NOMO-1 treated with DMSO at 0.1 percent for 48 hours (cell line): ENCODE measurements at regions not wholly inside any gene's neighbourhood (a gene's known extent, or its start where the extent isn't known, plus 50 kb on each side); places are given as distances from the start of the nearest gene placed in this dataset.
"Not testable (repeated sequence)": the region's sequence is repeated elsewhere in the genome, so short reads cannot be mapped to it uniquely, and the experiment has no call there.

Experiments used
- DNase-seq: peaks from one replicate; lab custom pipeline; 2025; ENCODE audit not compliant: unreplicated experiment; lab: John Stamatoyannopoulos, UW

DNA sequence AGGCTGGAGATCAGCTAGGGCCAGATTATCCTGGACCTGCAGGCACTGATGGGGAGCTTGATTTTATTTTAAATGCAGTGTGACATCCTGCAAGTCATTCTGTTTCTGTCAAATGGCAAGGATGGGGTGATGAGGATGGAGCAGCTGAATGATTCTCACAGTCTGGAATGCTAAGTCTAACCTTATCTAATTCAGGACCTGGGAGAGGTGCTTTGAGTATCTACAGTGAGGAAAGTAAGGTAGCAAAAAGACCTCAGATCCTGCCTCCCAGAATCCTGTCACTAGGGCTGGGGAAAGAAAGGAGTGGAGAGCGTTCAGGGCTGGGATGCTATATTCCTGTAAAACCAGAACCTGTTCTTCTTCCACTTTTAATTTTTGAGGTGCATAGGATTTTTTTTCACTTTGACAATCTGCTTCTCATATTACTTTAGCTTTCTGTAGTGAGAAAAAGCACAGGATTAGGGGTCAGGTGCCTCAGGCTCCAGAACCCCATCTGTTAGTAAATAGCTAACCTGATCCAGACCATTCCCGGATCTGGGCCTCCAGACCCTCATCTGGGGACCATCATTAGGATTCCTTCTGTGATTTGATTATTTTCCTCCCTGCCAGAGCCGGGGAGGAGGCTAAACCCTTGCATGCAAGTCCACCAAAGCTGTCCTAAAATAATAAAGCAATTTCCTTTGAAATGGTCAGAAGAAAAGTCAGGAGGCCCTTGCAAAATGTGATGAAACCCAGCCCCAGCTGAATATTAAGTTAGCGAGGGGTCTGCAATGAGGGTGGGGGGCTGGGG, 54.7 kb downstream of the ASCL1 start:
- DNase-seq: no peak

DNA sequence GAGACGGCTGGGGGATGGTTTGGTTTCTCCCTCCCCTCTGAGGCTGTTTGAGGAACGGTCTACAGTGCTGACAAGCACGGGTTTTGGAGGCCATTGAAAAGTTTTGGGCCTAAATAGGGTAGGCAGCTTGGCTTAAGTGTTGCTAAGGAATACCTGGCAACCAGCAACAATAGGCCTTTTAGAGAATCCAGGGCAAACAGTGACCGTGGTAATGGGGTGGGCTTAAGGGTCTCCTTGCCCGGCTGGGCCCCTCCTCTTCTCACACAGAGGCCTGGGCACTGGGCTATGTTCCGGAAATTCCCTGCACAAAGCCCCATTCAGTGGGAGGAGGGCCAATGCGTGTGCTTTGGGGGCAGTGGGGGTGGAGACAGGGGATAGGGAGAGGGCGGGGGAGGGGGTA, 55.4 kb downstream of the ASCL1 start:
- no peak for DNase-seq

DNA sequence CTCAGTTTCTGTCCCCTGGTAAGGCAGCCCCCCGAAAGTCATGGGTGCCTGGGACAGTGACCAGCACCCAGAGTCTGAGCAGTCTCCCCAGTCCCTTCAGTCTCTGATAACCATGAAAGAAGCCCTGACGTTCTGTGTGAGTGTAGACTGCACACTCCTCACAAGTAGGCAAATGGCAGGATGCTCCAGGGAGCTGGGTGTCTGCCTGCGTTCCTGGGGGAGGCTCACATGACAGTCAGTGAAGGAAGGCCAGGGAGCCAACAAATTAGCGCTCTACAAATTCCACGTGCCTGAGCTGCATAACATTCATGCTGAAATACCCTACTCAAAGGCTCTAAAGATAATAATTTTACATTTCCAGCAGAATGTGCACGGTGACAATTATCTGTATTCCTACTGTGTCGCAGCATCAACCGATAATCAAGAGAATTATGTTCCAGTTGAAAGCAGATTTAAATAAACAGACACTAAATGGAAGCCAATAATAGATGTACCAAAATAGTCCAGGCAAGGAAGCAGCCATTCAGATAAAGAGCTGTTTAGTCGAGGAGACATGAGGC, 56.3 kb downstream of the ASCL1 start:
- DNase-seq: no peak

DNA sequence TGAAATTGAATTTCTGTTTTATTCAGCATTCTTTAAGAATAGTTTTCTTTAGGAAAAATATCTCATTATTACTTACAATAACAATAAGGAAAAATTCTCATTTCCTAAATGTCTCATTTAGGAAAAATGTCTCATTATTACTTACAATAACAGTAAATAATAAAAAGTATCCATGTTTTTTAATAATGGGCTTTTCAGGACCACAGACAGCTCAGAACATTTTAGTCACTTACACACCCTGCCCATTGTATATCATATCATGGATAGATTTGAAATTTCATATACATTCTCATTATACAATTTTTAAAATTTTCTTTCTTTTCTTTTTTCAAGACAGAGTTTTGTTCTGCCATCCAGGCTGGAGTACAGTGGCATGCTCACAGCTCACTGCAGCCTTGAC, 58.9 kb downstream of the ASCL1 start:
- no peak for DNase-seq

DNA sequence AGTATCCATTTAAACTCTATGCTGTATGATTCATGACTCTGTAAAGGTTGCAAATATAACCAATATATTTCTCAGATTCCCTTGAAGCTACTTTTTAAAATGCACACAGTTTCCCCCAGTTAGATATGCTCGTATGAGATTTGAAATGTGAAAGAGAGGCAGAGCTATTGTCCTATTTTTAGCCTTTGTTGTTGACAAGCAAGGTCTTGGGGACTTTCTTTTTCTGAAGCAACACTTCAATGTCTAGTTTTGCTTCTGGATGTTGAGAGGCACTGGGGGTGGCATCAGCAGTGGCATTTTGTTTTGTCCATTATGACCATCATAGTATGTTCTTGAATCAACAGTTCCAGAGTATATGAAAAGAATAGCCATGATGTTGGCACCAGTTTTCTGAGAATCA, 63.4 kb downstream of the ASCL1 start:
- DNase-seq: no peak

DNA sequence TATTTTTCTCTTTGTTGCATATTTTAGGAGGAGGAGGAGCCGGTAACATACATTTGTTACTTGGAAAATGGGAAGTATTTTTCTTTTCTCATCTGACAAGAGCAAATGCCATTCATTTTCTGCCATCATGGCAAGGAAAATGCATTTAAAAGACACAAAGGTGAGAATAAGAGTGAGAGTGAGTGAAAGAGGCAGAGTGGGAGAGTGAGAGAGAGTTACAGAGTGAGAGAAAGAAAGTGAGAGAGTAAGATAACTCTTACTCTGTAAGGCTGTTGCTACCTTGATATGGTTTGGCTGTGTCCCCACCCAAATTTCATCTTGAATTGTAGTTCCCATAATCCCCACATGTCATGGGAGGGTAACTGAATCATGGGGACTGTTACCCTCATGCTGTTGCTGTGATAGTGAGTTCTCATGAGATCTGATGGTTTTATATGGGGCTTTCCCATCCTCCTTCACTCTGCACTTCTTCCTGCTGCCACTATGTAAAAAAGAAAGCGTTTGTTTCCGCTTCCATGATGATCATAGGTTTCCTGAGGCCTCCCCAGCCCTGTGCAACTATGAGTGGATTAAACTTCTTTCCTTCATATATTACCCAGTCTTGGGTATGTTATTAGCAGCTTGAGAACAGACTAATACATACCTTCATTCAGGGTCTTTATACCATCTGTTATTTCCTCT, 64.2 kb downstream of the ASCL1 start:
- no peak for DNase-seq

DNA sequence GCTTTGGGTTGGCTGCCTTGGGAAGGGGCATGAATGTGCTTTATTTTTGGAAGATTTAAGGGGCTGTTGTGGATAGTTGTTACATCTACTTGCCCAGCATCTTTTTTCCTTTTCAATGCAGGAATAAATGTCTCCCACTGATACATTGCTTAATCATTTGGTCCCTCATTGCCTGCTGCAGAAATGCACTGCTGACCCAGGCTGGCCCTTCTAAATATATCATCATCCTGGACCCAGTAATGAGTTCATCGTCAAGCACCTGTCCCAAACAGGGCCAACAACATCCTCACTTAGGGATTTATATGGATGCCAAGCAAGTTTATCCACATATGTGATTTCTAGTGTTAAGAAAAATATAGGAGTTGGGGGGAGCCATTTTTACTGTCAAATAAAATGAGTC, 67.2 kb downstream of the ASCL1 start:
- no peak for DNase-seq

DNA sequence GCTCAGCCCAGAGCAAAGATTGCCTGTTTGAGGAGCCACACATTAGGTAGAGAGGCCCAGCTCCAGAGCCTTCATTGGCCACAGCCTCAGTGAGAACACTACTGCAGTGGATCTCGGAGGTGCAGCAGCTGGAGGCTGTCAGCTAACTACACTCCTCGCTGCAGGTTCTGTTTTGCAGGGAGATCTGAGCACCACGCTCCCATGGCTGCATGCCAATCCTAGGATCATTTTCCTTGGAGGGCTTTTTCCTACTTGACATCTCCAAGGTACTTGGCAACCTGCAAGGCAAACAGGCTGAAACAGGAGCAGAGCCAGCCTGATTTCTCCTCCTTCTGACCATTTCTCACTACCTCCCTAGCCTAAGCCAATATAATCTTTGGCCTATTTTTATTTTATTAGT, 69.2 kb downstream of the ASCL1 start:
- DNase-seq: not testable (repeated sequence)

DNA sequence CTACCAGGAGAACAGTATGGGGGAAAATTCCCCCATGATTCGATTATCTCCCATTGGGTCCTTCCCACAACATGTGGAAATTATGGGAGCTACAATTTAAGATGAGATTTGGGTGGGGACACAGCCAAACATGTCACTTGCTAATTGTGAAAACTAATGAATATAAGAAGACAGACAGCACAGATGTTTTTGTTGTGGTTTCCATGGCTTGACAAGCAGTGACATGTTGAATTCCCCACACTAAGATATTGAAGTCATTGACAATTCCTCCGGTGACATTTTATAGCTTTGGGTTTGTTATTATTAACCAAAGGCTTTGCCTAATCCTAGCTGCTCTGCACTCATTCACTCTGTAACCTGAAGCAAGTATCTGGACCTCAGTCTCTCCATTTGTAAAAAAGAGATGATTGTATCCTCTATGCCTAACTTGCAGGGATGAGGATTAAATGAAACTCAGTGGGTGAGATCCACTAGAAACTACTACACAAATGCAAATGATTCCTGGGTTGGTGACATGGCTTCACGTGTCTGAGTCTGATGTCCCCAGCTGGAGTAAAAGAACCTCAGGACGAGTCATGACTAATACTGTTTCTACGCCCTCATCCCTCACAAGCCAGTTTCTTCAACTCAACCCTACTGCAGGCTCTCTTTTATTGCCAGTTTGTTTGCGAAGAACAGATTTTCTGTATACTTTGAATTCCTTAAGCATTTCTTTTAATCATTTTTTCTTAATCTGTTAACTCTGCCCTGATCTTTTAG, 71.6 kb downstream of the ASCL1 start:
- no peak for DNase-seq

DNA sequence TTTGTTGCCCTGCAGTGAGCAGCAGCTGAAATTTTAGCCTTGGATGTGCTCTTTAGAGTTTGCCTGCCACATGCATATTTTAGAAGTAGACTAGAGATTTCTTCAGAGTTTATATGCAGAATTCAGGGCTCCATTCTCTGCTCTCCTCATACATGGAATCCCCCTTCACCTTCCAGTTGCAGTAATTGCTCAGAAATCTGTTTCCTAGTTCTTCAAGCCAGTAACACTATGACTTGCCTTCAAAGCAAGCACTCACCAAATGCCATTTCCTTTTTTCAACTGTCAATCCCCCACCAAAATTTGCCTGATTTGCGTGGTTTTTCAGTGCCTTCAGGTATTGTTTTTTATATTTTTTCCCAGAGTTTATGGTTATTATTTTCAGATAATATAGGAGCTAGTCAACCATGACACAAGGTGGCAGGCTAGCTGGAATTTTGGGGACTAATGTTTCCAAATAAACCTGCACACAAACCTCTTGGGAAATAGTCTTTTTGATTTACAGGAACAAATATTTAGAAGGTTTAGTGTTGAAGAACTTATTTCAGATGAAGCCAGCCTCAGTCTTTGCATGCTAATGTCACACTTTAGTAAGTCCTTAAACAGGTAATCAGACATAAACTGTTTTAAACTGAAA, 79.2 kb downstream of the ASCL1 start:
- DNase-seq: no peak

DNA sequence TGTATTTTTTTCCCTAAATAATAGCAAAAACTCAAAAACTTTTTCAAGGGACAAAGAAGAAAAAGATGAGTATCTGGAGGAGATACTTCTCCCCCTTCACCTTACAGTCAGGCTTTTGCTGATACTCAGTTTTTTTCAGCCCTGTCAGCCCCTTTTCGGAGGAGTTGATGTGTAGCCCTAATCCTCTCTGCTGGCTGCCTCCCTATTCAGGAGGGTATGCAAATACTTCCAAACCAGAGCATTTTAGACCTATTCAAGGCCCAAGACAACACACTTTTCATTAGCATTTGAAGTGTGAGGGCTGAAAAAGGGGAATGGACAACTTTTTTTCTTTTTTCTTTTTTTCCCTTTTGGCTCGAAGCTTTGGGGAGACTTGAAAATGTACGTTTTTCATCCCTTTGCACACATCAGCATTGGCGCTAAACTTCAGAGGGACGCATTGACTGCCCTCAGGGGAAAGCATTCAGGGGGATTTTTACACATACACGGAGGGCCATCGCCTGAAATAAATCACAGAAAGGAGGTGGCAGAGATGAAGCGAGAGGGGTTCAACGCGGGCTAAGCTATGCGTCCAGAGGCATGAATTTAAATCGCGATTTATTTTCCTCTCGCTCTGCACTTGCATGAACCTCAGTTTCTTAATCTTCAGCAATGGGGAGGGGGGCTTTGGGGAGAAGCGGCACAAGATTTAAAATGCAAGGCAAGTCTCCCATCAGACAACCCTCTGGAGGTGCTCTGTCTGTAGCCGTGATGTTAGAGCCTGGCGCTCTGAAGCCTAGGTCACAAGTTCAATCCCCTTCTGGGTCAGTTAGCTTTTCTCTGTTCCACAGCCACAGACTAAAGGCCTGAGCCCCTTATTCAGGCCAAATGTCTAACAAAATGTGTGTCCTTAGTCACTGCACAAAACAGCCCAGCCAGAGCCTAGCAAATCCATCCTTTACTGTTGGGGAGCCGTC, 86.3 kb downstream of the ASCL1 start:
- DNase-seq: no peak

DNA sequence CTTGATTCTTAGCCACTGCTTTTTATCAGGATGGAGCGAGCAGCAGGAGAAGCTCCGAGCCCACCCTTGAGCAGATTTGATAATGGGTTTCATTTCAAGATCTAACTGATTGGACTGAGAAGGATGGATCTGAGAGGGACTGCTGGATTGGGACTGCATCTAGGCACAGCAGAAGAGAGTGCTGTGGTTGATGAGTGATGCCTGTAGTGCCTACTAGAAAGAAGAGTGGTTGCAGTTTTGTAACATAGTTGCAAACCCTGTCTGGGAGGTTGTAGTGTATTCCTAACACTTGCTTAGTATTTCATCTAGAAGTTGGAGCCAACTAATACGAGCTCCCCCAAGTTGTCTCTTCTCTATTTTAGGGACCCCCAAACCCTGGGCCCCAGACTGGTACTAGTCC, 88.7 kb downstream of the ASCL1 start:
- DNase-seq: no peak

DNA sequence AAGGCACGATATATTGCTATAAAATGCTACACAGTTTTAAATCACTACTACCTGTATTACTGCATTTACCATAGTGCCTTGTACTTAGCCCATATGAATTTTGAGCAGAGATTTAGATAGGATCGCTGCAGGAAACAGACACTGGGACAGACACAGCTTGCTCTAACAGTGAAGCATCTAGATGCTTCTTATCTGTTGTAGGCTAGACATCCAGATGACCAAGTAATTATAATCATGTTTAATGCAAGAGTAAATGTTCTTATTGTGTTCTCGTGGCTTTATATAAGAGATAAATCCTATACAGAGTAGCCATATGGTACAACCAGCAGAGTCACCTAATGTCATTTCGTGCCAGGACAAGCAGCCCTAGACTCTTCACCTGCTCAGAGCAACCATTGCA, 92.8 kb downstream of the ASCL1 start:
- no peak for DNase-seq

DNA sequence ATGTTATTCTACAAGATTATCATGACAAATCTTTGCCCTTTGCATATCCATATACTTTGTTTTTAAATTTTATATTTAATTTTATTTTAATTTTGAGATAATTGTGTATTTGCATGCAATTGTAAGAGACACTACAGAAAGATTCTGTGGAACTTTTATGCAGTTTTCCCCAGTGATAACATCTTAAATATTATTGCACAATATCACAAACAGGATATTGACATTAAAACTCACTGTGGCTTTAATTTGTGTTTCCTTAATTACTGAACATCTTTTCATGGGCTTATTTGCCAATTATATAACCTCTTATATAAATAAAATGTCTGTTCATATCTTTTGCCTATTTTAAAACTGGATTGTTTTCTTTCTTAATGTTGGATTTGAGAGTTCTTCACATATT, 95.6 kb downstream of the ASCL1 start:
- DNase-seq: no peak

DNA sequence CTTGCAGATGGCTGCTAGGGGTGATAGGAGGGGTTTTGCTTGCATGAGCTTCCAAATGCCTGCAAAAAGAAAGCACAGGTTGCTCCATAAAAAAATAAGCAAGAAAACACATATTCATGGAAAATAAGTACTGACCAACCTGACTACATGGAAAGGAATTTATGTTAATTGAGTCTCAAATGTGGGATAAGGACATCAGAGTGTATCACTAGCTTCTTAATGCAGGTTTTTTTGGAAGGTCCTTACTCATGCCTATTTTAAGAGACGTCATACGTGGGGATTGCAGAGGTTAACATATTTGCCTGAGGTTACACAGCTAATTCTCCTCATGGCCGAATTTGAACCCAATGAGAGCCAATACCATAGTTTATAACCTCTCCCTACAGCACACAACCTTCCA, 116.2 kb downstream of the ASCL1 start:
- DNase-seq: no peak

DNA sequence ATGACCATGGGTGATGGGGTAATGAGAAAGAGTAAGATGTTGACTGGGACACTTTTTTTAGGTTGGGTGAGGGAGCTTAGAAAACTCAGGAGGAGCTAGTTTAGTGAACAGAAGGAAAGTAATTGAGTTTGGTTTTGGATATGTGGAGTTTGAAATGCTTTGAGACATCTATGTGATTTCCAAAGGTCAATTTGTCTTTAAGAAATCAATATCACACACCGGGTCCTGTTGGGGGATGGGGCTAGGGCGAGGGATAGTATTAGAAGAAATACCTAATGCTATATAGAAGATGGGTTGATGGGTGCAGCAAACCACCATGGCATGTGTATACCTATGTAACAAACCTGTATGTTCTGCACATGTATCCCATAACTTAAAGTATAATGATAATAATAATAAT, 118.4 kb downstream of the ASCL1 start:
- no peak for DNase-seq

DNA sequence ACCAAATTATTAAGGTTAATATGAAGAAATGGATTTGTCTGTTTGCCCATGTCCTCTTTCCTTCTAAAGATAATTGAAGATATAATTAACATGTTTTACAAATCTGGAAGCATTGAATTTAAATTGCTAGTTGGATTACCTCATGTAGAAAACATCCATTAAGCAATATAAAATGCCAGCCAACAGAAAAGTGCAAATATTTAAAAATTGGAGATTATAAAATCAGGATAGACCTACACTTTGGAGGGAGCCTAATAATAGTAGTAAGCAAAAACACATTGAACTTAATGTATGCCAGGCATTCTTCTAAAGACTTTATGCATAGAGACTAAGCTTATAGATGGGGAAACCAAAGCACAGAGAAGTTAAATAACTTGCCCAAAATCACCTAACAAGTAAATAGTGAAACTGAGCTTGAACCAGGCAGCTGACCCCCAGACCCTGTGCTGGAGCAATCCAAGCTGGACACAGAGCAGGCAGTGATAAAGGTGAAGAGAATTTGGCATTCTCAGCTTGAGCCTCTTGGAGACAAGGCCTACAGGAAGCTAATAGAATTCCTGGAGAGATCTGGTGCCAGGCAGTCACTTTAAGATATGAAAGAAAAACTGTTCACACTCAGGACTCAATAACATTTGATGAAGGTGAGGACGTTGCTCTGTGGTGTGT, 119.8 kb downstream of the ASCL1 start:
- DNase-seq: no peak

DNA sequence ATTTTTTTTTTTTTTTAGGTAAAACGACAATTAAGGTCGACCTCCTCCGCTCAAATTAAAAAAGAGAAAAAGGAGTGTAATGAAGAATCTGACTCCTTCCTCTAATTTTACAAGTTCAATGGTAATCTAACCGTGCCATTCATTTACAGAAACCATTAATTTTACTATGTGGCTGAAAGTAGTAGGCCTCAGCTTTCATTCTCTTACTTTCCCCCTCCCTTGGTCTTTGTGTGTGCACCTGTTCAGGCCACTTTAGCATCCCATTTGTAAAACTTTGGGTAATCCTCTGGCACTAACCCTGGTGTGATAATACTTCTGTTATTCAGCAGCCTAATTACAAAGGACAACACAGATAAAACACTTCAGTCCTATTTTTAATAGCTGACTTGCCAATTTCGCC, 128.1 kb downstream of the ASCL1 start:
- no peak for DNase-seq

DNA sequence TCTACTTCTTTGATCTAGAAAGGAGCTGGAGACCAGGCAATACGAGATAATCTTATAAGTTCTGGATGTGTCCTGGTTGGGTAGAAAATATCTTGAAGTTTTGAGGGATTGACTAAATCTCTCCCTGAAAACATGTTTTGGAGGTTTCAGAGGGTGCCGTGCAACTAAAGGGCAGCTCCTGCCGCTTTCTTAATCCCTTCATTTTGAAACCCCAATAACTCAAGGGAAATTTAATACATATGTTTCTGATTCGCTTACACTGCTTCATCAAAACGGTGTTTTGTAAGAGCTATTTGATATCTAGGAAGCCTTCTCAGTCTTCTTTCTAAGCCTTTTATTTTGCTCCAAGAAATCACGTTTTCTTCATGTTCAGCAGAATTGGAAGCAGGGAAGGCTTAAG, 129.0 kb downstream of the ASCL1 start:
- DNase-seq: no peak
